ENCODE measurements at regions not wholly inside any gene's neighbourhood (a gene's known extent, or its start where the extent isn't known, plus 50 kb on each side); places are given as distances from the start of the nearest gene placed in this dataset.

GRCh38 chr16:16797239-16797638 lies 418.3 kb downstream of the NPIPA7 start:
- no peak for TF ChIP-seq SMC3 (IDR thresholded peaks at IDR 0.05; ENCODE audit: low read depth, low read length)
- no peak for TF ChIP-seq POLR2A (IDR thresholded peaks at IDR 0.05; ENCODE audit: low read depth, low read length)
- no peak for TF ChIP-seq FOS (IDR thresholded peaks at IDR 0.05; ENCODE audit: low read depth, low read length)
- no peak for TF ChIP-seq CTCF (conservative IDR thresholded peaks at IDR 0.05; ENCODE audit: low read depth, low read length)
- no peak for TF ChIP-seq RAD21 (IDR thresholded peaks at IDR 0.05; ENCODE audit: low read length)
- TF ChIP-seq MAFK (IDR thresholded peaks at IDR 0.05; ENCODE audit: low read depth, low read length): no peak
